Gastrocnemius medialis (tissue), 4 donors: ENCODE measurements at regions not wholly inside any gene's neighbourhood (a gene's known extent, or its start where the extent isn't known, plus 50 kb on each side); places are given as distances from the start of the nearest gene placed in this dataset.

Experiments
- POLR2A ChIP-seq, 2 donors: fragments of 450-650 bp; IDR thresholded peaks; one replicate each; pipeline ENCODE4 v1.6.1; 2017; ENCODE audit warnings: antibody characterized with exemption in 2 of 2, mild to moderate bottlenecking in 2 of 2, moderate library complexity in 2 of 2
- TF ChIP-seq, protein P1 (sequence below), 5 experiments: fragments of 450-650 bp in 3 of 5; fragments of 200-600 bp in 2 of 5; sonication (generic) in 2 of 5; IDR thresholded peaks in 4 of 5; conservative IDR thresholded peaks in 1 of 5; 1 replicate in 4 of 5; 2 replicates in 1 of 5; pipeline ENCODE4 v1.5.1; 2016 to 2019; ENCODE audit warnings: antibody characterized with exemption in 5 of 5, mild to moderate bottlenecking in 3 of 5, moderate library complexity in 3 of 5

DNA sequence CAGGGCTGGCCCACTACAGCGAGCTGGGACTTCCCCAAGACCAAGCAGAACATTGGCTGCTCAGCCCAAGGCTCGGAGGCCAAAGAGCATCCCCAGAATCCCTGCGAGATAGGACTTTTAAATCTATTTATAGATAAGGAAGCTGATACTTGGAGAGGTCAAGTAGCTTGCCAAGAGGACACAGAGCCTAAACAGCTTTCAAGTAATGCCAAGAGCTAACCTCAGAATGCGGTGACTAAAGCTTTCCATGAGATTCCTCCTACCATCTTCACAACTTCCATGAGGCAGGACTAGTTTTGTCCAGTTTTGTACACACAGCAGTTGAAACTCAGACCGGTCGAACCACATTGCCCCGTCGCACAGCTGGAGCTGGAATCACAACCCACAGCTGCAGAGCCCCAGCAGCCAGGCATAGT, 168.1 kb upstream of the TOP1 start:
- TF ChIP-seq, protein P1, sequence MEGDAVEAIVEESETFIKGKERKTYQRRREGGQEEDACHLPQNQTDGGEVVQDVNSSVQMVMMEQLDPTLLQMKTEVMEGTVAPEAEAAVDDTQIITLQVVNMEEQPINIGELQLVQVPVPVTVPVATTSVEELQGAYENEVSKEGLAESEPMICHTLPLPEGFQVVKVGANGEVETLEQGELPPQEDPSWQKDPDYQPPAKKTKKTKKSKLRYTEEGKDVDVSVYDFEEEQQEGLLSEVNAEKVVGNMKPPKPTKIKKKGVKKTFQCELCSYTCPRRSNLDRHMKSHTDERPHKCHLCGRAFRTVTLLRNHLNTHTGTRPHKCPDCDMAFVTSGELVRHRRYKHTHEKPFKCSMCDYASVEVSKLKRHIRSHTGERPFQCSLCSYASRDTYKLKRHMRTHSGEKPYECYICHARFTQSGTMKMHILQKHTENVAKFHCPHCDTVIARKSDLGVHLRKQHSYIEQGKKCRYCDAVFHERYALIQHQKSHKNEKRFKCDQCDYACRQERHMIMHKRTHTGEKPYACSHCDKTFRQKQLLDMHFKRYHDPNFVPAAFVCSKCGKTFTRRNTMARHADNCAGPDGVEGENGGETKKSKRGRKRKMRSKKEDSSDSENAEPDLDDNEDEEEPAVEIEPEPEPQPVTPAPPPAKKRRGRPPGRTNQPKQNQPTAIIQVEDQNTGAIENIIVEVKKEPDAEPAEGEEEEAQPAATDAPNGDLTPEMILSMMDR (IDR thresholded peaks at IDR 0.05 in 4 of 5, conservative IDR thresholded peaks at IDR 0.05 in 1 of 5) = no peak
- no peak for TF ChIP-seq POLR2A (IDR thresholded peaks at IDR 0.05)
